GM18502 (cell line): ENCODE measurements at regions not wholly inside any gene's neighbourhood (a gene's known extent, or its start where the extent isn't known, plus 50 kb on each side); places are given as distances from the start of the nearest gene placed in this dataset.
"Not testable (repeated sequence)": the region's sequence is repeated elsewhere in the genome, so short reads cannot be mapped to it uniquely, and the experiment has no call there.

Experiments used
- ATAC-seq: cut with Tn5 transposase; IDR thresholded peaks from one replicate; pipeline ENCODE4 v1.9.1; 2021; ENCODE audit warnings: mild to moderate bottlenecking; ENCODE audit not compliant: unreplicated experiment, poor library complexity

DNA sequence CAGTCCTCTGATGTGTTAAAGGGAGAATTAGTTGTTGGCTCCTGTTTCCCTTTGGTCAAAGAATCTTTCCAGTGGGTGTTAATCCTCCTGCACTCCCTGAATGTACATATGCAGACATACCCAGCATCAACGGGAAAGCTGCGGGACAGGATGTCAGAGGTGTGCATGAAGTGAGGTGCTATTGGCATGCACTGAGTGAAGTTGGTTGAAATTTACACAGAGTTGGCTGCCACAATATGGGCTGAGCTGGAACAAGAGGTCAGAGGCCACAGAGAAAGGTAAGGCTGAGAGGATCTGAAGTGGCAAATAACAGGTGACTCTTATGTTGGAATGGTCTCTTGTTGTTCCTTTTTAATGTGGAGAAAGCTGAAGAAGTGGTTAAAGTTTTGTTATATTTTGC is 82.7 kb upstream of the AKIRIN2 start:
- no peak for ATAC-seq

DNA sequence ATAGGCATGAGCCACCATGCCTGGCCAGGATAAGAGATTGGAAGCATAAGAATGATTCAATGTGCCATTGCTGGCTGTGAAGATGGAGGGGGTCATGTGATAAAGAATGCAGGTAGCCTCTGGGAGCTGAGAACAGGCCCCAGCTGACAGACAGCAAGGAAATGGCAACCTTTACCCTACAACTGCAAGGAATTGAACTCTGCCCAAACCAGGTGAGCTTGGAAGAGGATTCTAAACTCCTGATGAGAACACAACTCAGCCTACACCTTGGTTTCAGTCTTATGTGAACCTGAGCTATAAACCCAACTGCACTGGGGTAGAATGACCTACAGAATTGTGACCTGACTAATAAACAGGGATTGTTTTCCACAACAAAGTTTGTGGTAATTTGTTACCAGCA is 82.0 kb upstream of the AKIRIN2 start:
- no peak for ATAC-seq

DNA sequence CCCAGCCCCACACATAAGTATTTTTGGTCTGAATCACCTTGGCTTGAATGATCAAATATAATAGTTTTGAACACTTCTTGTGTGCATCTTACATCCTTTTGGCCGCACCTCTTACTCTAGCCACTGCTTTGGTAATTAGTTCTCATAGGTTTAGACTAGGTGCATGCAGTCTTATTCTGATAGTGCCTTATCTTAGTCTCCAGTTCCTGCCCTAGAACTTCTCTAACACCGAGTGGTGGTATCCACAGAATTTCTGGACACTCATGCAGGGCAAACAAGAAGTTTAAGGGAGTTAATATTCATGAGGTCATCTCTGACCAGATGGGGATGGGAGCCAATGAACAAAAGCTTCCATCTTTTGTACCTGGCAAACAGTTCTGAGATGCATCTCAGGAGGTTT is 77.5 kb upstream of the AKIRIN2 start:
- ATAC-seq = no peak

DNA sequence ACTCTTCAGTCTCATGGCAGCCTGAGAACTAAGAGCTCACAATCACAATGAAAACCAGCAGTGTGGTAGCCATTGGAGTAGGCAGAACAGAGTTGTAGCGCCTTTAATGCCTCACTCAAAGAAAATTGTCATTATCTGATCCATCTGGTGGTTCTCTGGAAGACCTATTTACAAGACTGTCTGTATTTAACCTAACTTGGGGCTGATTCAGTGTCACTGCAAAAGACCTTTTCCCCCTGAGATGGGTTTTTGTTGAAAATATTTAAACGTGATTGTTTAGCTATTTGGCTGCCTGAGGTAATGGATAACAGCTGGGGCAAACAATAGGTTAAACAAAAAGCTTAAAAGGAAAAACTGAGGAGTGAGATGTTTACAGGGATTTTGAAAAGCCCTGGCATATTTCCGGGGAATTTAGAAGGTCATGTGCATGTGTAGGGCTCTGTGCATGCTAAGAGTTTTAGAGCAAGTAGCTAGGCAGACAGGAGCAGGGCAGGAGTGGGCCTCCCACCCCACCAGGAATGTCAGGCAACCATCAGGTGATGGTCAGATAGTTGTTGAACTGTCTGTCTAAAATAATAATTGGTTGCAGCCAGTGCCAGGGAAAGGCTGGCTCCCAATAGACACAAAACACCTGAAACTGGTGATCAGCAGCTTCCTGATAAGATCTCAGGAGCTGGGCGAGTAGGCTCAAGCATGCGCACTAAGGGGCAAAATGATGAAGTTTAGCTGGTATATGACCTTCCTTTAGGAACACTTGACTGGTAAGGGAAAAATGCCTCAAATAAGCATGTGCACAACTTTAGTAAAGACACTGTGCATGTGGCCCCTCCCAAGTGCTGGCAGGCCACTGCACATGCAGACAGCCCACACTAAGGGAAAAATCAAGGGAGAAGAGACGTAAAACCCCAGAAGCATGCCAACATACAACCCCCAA is 70.8 kb upstream of the AKIRIN2 start:
- ATAC-seq = no peak

DNA sequence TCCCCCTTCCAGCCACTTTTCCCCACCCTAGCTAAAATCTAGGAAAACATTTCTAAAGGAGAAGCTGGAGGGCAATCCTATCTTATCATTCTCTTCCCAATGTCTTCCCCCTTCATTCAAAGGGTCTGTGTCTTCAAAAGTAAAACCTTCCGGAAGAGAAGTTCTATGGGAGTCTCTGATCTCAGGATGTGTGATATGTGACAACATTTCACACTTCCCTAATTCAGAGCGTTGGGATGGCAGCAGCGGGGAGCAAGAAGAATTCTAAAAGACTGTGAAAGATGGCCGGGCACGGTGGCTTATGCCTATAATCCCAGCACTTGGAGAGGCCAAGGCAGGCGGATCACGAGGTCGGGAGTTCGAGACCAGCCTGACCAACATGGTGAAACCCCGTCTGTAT is 65.4 kb upstream of the AKIRIN2 start:
- ATAC-seq = no peak

DNA sequence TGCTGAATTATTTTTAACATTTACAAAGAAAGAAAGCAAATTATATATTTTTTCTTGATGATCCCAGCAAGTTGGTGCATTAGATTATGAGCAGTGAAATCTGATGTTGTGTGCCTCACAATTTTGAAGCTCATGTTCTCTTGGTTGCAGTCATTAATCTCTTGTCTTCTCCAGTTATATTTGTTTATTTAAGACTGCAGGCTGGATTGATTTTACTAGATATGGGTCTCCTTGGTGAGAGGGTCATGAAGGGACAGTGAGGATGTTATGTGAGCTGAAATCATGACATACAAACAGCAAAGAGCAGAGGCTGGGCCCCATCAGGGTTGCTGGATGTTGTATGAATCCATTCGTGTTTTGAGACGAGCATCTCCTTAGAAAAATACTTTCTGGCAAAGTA is 64.2 kb upstream of the AKIRIN2 start:
- no peak for ATAC-seq

DNA sequence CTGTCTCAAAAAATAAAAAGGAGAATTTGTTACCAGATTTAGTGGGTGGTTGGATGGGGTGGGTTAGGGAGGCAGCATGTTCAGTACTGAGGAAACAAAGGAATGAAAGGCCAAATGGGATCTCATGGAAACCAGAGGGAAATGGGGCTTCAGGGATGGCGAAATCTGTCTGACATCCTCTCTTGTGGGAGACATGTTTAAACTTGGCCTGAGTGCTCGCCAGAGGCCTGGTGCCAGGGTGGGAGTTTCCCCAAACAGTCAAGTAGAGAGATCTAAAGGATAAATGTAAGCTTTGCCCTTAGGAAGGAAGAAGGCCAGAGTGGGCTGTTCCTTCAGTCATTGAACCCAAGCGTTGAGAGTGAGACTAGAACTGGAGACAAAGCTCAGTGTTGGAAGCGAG is 61.9 kb upstream of the AKIRIN2 start:
- ATAC-seq = no peak

DNA sequence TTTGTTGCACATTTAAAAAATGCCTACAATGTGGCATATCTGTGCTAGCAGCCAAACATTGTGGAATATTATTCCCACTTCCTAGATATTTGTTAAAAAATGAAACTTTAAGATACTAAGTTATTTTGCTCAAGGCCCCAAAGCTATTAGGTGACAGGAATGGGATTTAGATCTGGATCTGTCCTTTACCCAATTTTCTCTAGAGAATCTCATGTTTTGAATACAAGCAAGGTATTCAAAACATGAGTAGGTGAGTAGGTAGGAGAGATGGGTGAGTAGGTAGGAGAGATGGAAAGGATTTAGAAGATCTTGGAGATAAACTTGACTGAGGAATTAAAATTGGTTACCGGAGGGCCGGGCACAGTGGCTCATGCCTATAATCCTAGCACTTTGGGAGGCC is 61.2 kb upstream of the AKIRIN2 start:
- ATAC-seq = no peak

DNA sequence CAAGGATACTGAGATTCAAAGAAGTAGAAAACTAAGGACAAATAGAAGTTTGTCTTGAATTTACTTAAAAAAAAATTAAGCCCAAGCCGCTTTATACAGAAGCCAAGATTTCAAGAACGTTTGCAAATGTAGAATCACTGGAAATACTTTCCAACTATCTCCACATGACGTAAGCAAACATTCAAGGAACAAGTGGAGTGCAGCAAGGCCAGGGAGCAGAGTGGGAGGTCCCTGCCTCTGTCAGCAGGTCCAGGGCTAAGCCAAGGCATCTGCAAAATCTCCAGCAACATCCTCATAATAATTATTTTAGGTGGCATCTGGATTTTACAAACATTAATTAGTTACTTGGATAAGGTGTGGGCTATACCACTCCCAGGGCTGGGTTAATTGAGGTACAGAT is 60.1 kb upstream of the AKIRIN2 start:
- no peak for ATAC-seq

DNA sequence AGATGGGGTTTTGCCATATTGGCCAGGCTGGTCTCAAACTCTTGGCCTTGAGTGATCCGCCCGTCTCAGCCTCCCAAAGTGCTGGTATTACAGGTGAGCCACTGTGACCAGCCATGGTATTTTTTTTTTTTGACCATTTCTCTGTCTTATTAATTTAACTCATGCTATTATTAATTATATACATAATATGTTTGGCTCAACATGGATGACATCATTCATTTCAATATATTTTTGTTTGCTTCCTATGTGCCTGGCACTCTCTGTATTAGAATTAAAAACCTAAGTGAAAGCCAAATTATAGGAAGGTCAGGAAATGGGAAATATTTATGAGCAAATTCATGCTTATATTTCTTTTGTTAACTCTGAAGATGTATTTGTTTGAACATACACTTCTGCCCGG is 55.8 kb upstream of the AKIRIN2 start:
- no peak for ATAC-seq

DNA sequence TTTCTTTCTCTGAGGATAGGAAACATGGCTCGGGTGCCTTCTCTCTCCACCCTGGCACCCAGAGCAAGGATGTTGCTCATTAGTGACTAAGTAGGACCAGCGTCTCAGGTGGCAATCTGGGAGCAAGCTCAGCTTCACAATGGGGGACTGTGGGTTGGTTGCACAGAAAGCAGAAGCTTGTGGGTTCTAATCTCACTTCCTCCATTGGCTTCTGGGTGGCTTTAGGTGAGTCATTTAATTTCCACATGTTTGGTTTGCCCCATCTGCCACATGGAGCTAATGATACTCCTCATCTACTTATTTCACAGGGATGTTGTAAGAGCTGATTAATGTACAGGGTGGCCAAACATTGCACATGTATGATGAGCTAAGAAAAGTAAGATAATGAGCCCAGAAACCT is 54.8 kb upstream of the AKIRIN2 start:
- peak; percentile 96 for ATAC-seq

DNA sequence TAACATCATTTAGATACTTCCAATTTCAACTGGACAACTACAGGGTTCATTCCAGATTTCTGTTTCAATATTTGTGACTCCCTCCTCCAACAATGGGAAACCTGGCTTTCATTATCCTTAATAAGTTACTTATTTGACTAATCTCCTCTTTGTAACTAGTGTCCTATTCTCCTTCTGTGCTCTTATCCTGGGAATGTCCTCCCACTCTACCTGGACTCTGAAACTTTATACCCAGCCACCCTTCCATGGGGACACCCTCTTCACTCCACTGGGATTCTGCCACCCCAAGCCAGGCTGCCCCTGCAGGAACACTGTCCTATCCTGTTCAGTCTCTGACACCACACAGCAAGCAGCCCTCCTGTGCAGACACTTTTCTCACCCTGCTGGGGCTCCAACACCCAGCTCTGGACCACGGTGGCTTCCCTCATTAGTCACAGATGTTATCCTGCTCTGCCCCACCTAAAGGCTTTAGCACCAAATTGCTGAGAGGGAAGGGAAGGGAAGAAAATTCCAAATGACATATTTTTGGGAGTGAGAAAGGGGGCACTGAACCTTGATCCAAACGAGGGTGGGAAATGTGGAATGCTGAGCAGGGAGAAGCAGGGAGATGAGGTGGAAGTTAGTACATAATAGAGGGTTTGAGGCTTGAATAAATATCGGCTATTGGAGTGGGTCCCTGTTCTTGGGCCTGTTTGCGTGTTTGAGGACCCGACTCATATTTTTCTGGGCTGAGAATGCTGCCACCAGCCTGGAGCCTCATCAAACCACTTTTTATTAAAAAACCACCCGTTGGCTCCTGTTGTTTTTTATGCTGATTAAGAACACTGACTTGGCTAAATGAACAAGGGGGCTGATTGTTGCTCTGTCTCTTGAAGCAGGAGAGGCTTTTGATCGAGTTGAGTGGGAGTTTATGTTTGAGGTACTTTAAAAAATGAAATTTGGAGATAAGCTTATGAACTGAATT is 54.0 kb upstream of the AKIRIN2 start:
- no peak for ATAC-seq

DNA sequence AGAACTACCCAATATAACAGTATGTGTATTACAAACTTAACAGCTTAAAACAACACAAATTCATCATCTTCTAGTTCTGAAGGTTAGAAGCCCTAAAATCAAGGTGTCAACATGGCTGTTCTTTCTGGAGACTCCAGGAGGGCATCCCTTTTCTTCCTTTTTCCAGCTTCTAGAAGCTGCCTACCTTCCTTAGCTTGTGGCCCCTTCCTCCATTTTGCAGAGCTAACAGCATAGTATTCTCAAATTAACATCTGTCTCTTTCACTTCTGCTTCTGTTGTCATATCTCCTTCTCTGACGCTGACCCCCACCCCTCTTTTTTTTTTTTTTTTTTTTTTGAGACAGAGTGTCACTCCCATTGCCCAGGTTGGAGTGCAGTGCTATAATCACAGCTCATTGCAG is 52.8 kb upstream of the AKIRIN2 start:
- ATAC-seq = peak; percentile 50

DNA sequence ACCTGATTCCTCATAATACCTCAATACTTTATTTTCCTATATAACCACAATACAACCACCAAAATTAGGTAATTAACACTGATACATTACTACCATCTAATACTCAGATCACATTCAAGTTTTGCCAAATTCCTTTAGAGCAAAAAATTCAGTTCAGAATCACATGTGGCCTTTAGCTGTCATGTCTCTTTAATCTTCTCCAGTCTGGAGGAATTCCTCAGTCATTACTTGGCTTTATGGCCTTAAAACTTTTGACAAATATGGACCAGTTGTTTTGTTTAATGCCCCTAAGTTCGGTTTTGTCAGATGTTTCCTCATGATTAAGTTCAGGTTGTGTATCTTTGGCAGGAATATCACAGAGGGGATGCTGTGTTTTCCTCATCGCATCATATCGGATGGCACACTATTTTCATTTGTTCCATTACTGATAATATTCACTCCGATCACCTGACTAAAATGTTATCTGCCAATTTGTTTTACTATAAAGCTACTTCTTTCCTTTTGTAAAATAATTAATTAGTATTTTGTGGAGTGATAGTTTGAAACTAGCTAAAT is 51.2 kb upstream of the AKIRIN2 start:
- ATAC-seq = no peak

DNA sequence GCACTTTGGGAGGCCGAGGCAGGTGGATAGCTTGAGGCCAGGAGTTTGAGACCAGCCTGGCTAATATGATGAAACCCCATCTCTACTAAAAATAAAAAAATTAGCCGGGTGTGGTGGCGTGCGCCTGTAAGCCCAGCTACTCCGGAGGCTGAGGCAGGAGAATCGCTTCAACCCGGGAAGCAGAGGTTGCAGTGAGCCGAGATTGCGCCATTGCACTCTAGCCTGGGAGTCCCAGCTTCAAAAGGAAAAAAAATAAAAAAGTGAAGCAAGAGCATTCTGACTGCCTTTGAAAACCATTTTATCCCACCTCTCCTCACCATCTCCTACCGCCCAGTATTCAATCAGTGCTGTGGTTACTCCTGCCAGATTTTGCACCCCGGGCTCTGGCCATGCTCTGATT is 50.5 kb upstream of the AKIRIN2 start:
- not testable (repeated sequence) for ATAC-seq
